Activated naive CD8-positive, alpha-beta T cell treated with anti-CD3 and anti-CD28 coated beads, Interleukin-2, amount 50 U/mL, for 24 hours (primary cell): ENCODE measurements at regions not wholly inside any gene's neighbourhood (a gene's known extent, or its start where the extent isn't known, plus 50 kb on each side); places are given as distances from the start of the nearest gene placed in this dataset.
"Not testable (repeated sequence)": the region's sequence is repeated elsewhere in the genome, so short reads cannot be mapped to it uniquely, and the experiment has no call there.

ENCODE experiments used
- ATAC-seq: fragments of 150-1000 bp; cut with Tn5 transposase; one replicate; pipeline ENCODE4 v1.10.0; 2021
- DNase-seq: peaks from one replicate; pipeline ENCODE4 v3.0.0; 2021
- H3K27ac Mint-ChIP-seq: one replicate; pipeline ENCODE4 v1.8.0; 2021; ENCODE audit warnings: mild to moderate bottlenecking, mixed read lengths
- H3K27me3 Mint-ChIP-seq: one replicate; pipeline ENCODE4 v1.8.0; 2021; ENCODE audit warnings: mixed read lengths
- H3K36me3 Mint-ChIP-seq: one replicate; pipeline ENCODE4 v1.8.0; 2021; ENCODE audit warnings: low read depth, mixed read lengths
- H3K4me1 Mint-ChIP-seq: one replicate; pipeline ENCODE4 v1.8.0; 2021; ENCODE audit warnings: mixed read lengths
- H3K4me3 Mint-ChIP-seq: one replicate; pipeline ENCODE4 v1.8.0; 2021; ENCODE audit warnings: mild to moderate bottlenecking, moderate library complexity, mixed read lengths
- H3K9me3 Mint-ChIP-seq: one replicate; pipeline ENCODE4 v1.8.0; 2021; ENCODE audit warnings: mixed read lengths

DNA sequence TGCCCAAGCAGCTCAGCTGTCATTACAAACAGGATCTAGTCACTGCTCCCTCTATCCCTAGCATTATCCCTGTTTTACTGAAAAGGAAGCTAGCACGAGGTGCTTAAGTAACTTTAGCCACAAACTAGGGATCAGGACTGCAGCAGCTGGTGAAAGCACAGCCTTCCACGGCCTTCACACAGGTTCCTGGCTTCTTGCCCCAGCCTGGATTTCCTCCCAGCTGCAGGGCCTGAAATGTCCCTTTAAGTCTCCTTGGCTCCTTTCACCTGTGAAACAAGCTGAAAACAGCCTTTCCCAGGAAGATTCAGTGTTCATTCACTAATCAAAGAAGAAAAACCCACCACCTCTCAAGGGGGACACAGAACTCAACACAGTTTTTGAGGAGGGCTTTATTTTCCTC lies 754.5 kb downstream of the DIAPH3 start:
- no peak overlapping the region for H3K27ac Mint-ChIP-seq
- H3K4me3 Mint-ChIP-seq: no peak overlapping the region
- no peaks in the 10 kb centered on the region for H3K27me3 Mint-ChIP-seq
- ATAC-seq: no peak
- H3K9me3 Mint-ChIP-seq: peaks cover 22% of the 10 kb centered on the region
- no peak for DNase-seq
- H3K36me3 Mint-ChIP-seq: no peaks in the 10 kb centered on the region
- no peaks in the 10 kb centered on the region for H3K4me1 Mint-ChIP-seq

DNA sequence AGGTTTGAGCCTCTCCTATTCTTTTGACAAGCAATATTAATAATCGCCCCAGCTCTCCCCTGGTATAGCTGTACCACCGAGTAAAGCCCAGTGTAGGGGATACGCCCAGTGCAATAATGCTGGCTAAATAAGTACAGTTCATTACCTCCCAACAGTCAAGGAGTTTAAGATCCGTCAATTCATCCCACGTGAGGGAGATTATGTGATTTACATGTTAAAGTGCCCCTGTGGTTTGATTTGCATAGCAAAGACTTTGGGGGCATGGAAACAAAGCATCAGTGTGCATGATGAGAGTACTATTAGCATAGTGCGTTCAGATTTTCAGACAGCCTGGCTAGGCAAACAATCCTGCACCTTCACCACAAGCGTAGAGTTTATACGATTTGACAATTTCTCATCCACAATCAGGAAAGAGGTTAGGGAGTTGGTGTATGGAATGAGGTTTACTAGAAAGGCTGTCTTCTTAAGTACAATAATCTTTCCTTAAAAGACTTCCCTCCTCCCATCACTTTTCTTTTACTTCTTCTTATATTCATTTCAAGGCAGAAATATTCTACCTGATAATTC lies 754.0 kb downstream of the DIAPH3 start:
- no peak overlapping the region for H3K27ac Mint-ChIP-seq
- peaks cover 22% of the 10 kb centered on the region for H3K9me3 Mint-ChIP-seq
- H3K27me3 Mint-ChIP-seq: no peaks in the 10 kb centered on the region
- no peak overlapping the region for H3K4me3 Mint-ChIP-seq
- H3K36me3 Mint-ChIP-seq: no peaks in the 10 kb centered on the region
- DNase-seq: no peak
- no peaks in the 10 kb centered on the region for H3K4me1 Mint-ChIP-seq
- no peak for ATAC-seq

GRCh38 chr13:59413126-59413525 lies 750.6 kb downstream of the DIAPH3 start:
- no peak overlapping the region for H3K27ac Mint-ChIP-seq
- H3K27me3 Mint-ChIP-seq: peaks cover 3% of the 10 kb centered on the region
- no peak overlapping the region for H3K4me3 Mint-ChIP-seq
- DNase-seq (no peak), ATAC-seq (no peak)
- H3K4me1 Mint-ChIP-seq: no peaks in the 10 kb centered on the region
- H3K36me3 Mint-ChIP-seq: no peaks in the 10 kb centered on the region
- no peaks in the 10 kb centered on the region for H3K9me3 Mint-ChIP-seq

DNA sequence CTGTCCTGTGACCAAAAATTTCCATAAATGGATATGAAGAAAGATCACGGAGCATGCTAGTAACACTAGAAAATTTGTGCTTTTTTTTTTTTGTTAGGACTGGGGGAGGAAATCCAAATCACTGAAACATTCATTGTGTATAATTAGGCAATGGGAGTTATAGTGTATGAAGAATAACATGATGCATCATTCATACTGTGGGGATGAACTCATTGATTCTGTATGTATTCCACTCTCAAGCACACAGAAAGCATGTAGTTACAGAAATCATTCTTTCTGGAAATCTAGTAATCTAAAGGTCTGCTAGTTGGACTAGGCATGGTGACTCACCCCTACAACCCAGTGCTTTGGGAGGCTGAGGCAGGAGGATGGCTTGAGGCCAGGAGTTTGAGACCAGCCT lies 749.7 kb downstream of the DIAPH3 start:
- H3K4me1 Mint-ChIP-seq: no peaks in the 10 kb centered on the region
- no peak for ATAC-seq
- no peak overlapping the region for H3K4me3 Mint-ChIP-seq
- H3K9me3 Mint-ChIP-seq: no peaks in the 10 kb centered on the region
- no peak for DNase-seq
- H3K27me3 Mint-ChIP-seq: peaks cover 3% of the 10 kb centered on the region
- no peak overlapping the region for H3K27ac Mint-ChIP-seq
- H3K36me3 Mint-ChIP-seq: no peaks in the 10 kb centered on the region

DNA sequence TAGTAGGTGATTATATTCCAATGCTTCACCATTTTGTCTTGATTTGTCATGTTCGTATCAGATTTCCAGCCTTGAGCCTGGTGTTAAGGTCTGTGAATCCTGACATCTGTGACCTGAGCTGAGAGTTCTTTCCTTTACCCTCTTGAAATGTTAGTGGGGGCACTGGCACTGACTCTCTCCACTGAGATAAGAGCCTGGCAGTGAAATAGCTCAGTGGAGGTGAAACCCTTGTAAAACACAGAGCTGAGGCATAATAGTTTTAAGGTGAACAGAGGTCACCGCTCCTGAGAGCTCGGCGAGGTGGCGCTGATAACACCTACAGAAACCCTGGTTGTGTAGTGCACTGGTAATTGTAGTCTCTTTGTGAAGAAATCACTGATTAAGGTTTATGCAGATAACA lies 748.2 kb downstream of the DIAPH3 start:
- Mint-ChIP-seq H3K4me3 (no peak overlapping the region), H3K27me3 (peaks cover 3% of the 10 kb centered on the region), H3K36me3 (no peaks in the 10 kb centered on the region), H3K9me3 (no peaks in the 10 kb centered on the region), H3K4me1 (no peaks in the 10 kb centered on the region), H3K27ac (no peak overlapping the region)
- DNase-seq: no peak
- ATAC-seq: no peak

DNA sequence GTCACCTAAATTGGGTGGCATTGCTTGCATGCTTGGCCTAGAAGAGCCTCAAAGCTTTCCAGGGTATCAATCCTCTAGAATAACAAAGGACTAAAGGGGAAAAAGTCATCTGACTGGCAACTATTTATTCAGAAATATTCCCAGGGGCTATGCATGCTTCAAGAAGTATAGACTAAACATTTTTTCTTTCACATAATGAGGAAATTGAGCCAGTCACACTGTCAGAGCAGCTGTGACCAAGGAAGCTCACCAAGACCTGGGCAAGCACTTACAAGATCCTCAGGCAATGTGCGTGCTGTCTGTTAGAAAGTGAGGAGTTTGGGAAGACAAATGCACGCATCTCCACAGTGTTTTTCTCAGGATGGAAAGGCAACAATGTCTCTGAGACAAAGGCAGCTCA lies 747.2 kb downstream of the DIAPH3 start:
- Mint-ChIP-seq H3K4me1 (no peaks in the 10 kb centered on the region), H3K27me3 (peaks cover 3% of the 10 kb centered on the region), H3K27ac (no peak overlapping the region)

DNA sequence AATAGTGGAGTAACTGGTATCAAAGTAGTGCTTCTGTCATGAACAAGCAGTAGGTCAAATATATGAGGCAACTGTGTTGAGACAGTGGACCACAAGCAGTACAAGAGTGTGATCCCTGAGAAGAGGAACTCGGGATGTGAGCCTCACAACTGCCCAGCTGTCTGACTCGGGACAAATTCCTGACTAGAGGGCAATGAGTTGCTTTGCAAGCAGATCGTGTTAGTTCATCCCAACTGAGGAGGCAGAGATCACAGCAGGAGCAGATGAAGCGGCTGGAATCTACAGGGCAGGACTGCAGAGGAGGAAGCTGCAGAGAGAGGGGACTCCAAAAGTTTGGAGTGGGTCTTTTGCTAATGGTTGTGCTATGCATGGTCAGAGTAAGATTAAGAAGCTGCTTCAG lies 741.1 kb downstream of the DIAPH3 start:
- Mint-ChIP-seq H3K36me3 (no peaks in the 10 kb centered on the region), H3K27me3 (no peaks in the 10 kb centered on the region), H3K9me3 (no peaks in the 10 kb centered on the region), H3K4me3 (no peak overlapping the region), H3K4me1 (no peaks in the 10 kb centered on the region), H3K27ac (no peak overlapping the region)
- DNase-seq: no peak
- no peak for ATAC-seq

More for the DNA sequence above, 747.2 kb downstream of the DIAPH3 start:
- ATAC-seq: no peak
- H3K36me3 Mint-ChIP-seq: no peaks in the 10 kb centered on the region
- no peaks in the 10 kb centered on the region for H3K9me3 Mint-ChIP-seq
- DNase-seq: no peak
- H3K4me3 Mint-ChIP-seq: no peak overlapping the region

DNA sequence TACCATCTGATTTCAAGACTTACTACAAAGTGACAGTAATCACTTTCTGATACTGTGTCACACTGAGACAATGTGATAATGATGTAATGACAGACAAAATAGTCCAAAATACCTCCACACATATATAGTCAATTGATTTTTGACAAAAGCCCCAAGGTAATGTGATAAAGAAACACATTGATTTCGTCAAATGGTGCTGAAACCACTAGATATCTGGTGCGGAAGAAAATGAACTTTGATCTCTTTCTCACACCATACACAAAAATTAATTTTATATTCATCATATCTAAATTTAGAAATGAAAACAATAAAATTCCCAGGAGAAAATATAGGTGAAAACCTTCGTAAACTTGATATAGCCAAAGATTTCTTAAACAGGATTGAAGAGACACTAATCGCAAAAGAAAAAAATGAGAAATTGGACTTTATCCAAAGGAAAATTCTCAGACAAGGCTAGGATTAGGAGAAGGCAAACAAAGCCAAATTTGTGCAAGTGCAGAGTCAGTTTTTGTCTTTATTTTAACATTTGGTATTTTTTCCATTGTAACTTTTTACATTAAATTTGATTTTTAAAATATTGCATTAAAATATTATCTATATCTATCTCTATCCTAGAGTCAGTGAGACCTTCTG lies 739.9 kb downstream of the DIAPH3 start:
- Mint-ChIP-seq H3K4me3 (no peak overlapping the region), H3K27ac (no peak overlapping the region), H3K4me1 (no peaks in the 10 kb centered on the region), H3K36me3 (no peaks in the 10 kb centered on the region), H3K27me3 (no peaks in the 10 kb centered on the region), H3K9me3 (peaks cover 3% of the 10 kb centered on the region)
- DNase-seq (no peak), ATAC-seq (no peak)

- Mint-ChIP-seq H3K27ac (no peak overlapping the region), H3K4me1 (no peaks in the 10 kb centered on the region), H3K9me3 (peaks cover 3% of the 10 kb centered on the region), H3K4me3 (no peak overlapping the region), H3K36me3 (no peaks in the 10 kb centered on the region), H3K27me3 (no peaks in the 10 kb centered on the region)
- no peak for ATAC-seq
- DNase-seq: no peak
Measured at GRCh38 chr13:59424661-59425060, 739.1 kb downstream of the DIAPH3 start.

- no peak overlapping the region for H3K4me3 Mint-ChIP-seq
- DNase-seq: no peak
- H3K27me3 Mint-ChIP-seq: no peaks in the 10 kb centered on the region
- no peaks in the 10 kb centered on the region for H3K36me3 Mint-ChIP-seq
- no peak for ATAC-seq
- H3K4me1 Mint-ChIP-seq: no peaks in the 10 kb centered on the region
- peaks cover 3% of the 10 kb centered on the region for H3K9me3 Mint-ChIP-seq
- H3K27ac Mint-ChIP-seq: no peak overlapping the region
Measured at GRCh38 chr13:59425211-59425741, 738.5 kb downstream of the DIAPH3 start.

DNA sequence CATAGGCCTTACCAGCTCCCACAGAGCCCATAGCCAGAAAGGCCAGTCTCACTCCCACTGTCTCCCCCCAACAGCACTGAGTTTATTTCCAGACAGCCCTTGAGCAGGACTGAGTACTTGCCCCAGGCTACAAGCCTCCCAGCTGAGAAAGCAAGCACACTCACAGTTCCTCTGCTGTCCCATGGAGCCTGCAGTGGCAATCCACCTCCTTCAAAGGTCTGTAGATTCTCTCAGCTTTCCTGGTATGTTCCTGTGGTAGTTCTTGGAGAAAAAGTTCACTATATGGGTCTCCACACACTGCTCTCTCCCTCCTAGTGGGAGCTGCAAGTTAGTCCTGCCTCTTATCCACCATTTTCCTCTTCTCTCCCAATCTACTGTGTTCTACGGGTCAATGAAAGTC lies 728.7 kb downstream of the DIAPH3 start:
- no peak for ATAC-seq

GRCh38 chr13:59437544-59438301 lies 726.0 kb downstream of the DIAPH3 start:
- Mint-ChIP-seq H3K4me3 (no peak overlapping the region), H3K27me3 (no peaks in the 10 kb centered on the region), H3K27ac (no peak overlapping the region), H3K9me3 (peaks cover 36% of the 10 kb centered on the region), H3K4me1 (no peaks in the 10 kb centered on the region), H3K36me3 (no peaks in the 10 kb centered on the region)
- no peak for ATAC-seq
- no peak for DNase-seq

More for the DNA sequence above, 728.7 kb downstream of the DIAPH3 start:
- Mint-ChIP-seq H3K27me3 (no peaks in the 10 kb centered on the region), H3K4me1 (no peaks in the 10 kb centered on the region), H3K4me3 (no peak overlapping the region), H3K9me3 (peaks cover 45% of the 10 kb centered on the region), H3K27ac (no peak overlapping the region), H3K36me3 (no peaks in the 10 kb centered on the region)
- DNase-seq: no peak

DNA sequence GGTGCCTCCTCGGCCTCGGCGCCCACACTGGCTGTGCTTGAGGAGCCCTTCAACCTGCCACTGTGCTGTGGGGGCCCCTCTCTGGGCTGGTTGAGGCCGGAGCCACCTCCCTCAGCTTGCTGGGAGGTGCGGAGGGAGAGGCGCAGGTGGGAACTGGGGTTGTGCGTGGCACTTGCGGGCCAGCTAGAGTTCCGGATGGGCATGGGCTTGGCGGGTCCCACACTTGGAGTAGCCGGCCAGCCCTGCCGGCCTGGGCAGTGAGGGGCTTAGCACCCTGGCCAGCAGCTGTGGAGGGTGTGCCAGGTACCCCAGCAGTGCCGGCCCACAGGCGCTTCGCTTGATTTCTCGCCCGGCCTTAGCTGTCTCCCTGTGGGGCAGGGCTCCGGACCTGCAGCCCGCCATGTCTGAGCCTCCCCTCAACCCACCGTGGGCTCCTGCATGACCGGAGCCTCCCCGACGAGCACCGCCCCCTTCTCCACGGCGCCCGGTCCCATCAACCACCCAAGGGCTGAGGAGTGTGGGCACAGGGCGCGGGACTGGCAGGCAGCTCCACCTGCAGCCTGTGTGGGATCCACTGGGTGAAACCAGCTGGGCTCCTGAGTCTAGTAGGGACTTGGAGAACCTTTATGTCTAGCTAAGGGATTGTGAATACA lies 723.8 kb downstream of the DIAPH3 start:
- Mint-ChIP-seq H3K27ac (no peak overlapping the region), H3K4me1 (no peaks in the 10 kb centered on the region), H3K4me3 (no peak overlapping the region), H3K27me3 (peaks cover 2% of the 10 kb centered on the region), H3K36me3 (no peaks in the 10 kb centered on the region), H3K9me3 (peaks cover 19% of the 10 kb centered on the region)
- ATAC-seq (no peak), DNase-seq (no peak)

GRCh38 chr13:59441068-59441467 lies 722.7 kb downstream of the DIAPH3 start:
- H3K27ac Mint-ChIP-seq, ATAC-seq, DNase-seq, H3K36me3 Mint-ChIP-seq, H3K4me3 Mint-ChIP-seq, H3K4me1 Mint-ChIP-seq, H3K27me3 Mint-ChIP-seq: not testable (repeated sequence)
- peaks cover 15% of the 10 kb centered on the region for H3K9me3 Mint-ChIP-seq
